Epithelial cell of proximal tubule (primary cell): ENCODE measurements at regions not wholly inside any gene's neighbourhood (a gene's known extent, or its start where the extent isn't known, plus 50 kb on each side); places are given as distances from the start of the nearest gene placed in this dataset.

Source experiments
- DNase-seq: peaks from one replicate; pipeline ENCODE4 v3.0.0-alpha.2; 2011; ENCODE audit warnings: low read depth
- H3K4me3 ChIP-seq: 2 replicates; pipeline ENCODE4 v1.5.1; 2011; ENCODE audit warnings: low read depth, mild to moderate bottlenecking, low read length
- CTCF ChIP-seq: conservative IDR thresholded peaks from 2 replicates; pipeline ENCODE4 v1.5.1; 2012; ENCODE audit warnings: low read depth, mild to moderate bottlenecking, low read length

- H3K4me3 ChIP-seq, result no peak overlapping the region
- DNase-seq, result no peak
- no peak for TF ChIP-seq CTCF
These were observed 155.7 kb upstream of the LEF1 start for GRCh38 chr4:108324450-108324849.

GRCh38 chr4:108322497-108322896 is 153.8 kb upstream of the LEF1 start:
- no peak for TF ChIP-seq CTCF
- H3K4me3 ChIP-seq, result no peak overlapping the region

GRCh38 chr4:108320061-108320460 is 151.3 kb upstream of the LEF1 start:
- no peak for TF ChIP-seq CTCF
- peak; percentile 10 for DNase-seq
- no peak overlapping the region for H3K4me3 ChIP-seq

More at GRCh38 chr4:108322497-108322896, 153.8 kb upstream of the LEF1 start:
- DNase-seq, result no peak

- H3K4me3 ChIP-seq, result no peak overlapping the region
- DNase-seq, result no peak
- TF ChIP-seq CTCF, result no peak
These were observed 148.6 kb upstream of the LEF1 start for GRCh38 chr4:108317377-108317776.

- no peak overlapping the region for H3K4me3 ChIP-seq
- DNase-seq, result no peak
- no peak for TF ChIP-seq CTCF
These were observed 147.0 kb upstream of the LEF1 start for GRCh38 chr4:108315694-108316093.

GRCh38 chr4:108314900-108315589 is 146.3 kb upstream of the LEF1 start:
- no peak for DNase-seq
- no peak for TF ChIP-seq CTCF
- no peak overlapping the region for H3K4me3 ChIP-seq
